H1 (cell line): ENCODE measurements at regions not wholly inside any gene's neighbourhood (a gene's known extent, or its start where the extent isn't known, plus 50 kb on each side); places are given as distances from the start of the nearest gene placed in this dataset.

ENCODE experiments used
- CTCF ChIA-PET: fragments of 300-600 bp; sonication (Branson Sonifier 250); formaldehyde crosslinking; loops from one replicate; lab custom pipeline; 2021; ENCODE audit not compliant: partially characterized antibody; lab: Charles Lee
- POLR2A ChIA-PET: fragments of 300-600 bp; sonication (Branson Sonifier 250); formaldehyde crosslinking; loops from one replicate; lab custom pipeline; 2021; ENCODE audit warnings: inconsistent platforms; ENCODE audit not compliant: partially characterized antibody; lab: Charles Lee
- DNase-seq, 2 experiments: peaks; one replicate each; pipeline versions ENCODE4 v3.0.0 to v3.0.0-alpha.2; 2010 to 2022; ENCODE audit warnings: low spot score in 2 of 2, low read depth in 1 of 2, mixed read lengths in 1 of 2
- FAIRE-seq: peaks from 2 replicates; lab custom pipeline; 2011; peaks lifted over from hg19 to GRCh38; lab: Jason Lieb, UNC
- H2AFZ ChIP-seq: 2 replicates; pipeline ENCODE4 v1.8.1; 2012; ENCODE audit warnings: low read length, inconsistent platforms
- H2AK5ac ChIP-seq: 2 replicates; pipeline ENCODE4 v1.6.1; 2013; ENCODE audit warnings: low read depth, low read length
- H2BK120ac ChIP-seq: replicated peaks from 2 replicates; pipeline ENCODE3; 2013; ENCODE audit warnings: low read depth, low read length, inconsistent platforms
- H2BK12ac ChIP-seq: 2 replicates; pipeline ENCODE4 v1.6.1; 2013; ENCODE audit warnings: low read depth, low read length
- H2BK15ac ChIP-seq: 2 replicates; pipeline ENCODE4 v1.6.1; 2013; ENCODE audit warnings: low read length
- H2BK20ac ChIP-seq: 2 replicates; pipeline ENCODE4 v1.6.1; 2013; ENCODE audit warnings: low read length
- H2BK5ac ChIP-seq: 2 replicates; pipeline ENCODE4 v1.6.1; 2013; ENCODE audit warnings: low read depth, low read length
- H3K14ac ChIP-seq: 2 replicates; pipeline ENCODE4 v1.6.1; 2013; ENCODE audit warnings: inconsistent platforms; ENCODE audit not compliant: insufficient read length
- H3K18ac ChIP-seq: 2 replicates; pipeline ENCODE4 v1.6.1; 2013; ENCODE audit warnings: low read length; ENCODE audit errors: extremely low read depth
- H3K23ac ChIP-seq: 2 replicates; pipeline ENCODE4 v1.6.1; 2013; ENCODE audit warnings: inconsistent platforms; ENCODE audit not compliant: insufficient read length
- H3K23me2 ChIP-seq: 2 replicates; pipeline ENCODE4 v1.6.1; 2013; ENCODE audit warnings: low read depth, low read length
- H3K27ac ChIP-seq: 2 replicates; pipeline ENCODE4 v1.6.1; 2011; ENCODE audit warnings: low read depth, low read length, inconsistent platforms
- H3K27me3 ChIP-seq, 4 experiments: replicated peaks in 1 of 4; 1 replicate in 1 of 4; 2 replicates in 3 of 4; pipeline versions ENCODE4 v1.6.1 to v1.8.1; 2011 to 2013; ENCODE audit warnings: low read length in 3 of 4, mild to moderate bottlenecking in 3 of 4, inconsistent platforms in 2 of 4, mixed read lengths in 2 of 4, moderate library complexity in 1 of 4; ENCODE audit not compliant: control insufficient read depth in 3 of 4, insufficient read depth in 3 of 4; ENCODE audit errors: extremely low read depth in 1 of 4
- H3K36me3 ChIP-seq, 4 experiments: 2 replicates each; pipeline versions ENCODE4 v1.6.1 to v1.8.1; 2011 to 2013; ENCODE audit warnings: mild to moderate bottlenecking in 4 of 4, low read length in 3 of 4, moderate library complexity in 2 of 4, control low read depth in 1 of 4, inconsistent platforms in 1 of 4; ENCODE audit not compliant: insufficient read depth in 4 of 4, control insufficient read depth in 2 of 4
- H3K4ac ChIP-seq: replicated peaks from 2 replicates; pipeline ENCODE3; 2013; ENCODE audit warnings: low read length, low read depth, mixed read lengths, inconsistent platforms; ENCODE audit not compliant: insufficient read length
- H3K4me1 ChIP-seq, 4 experiments: replicated peaks in 1 of 4; 1 replicate in 1 of 4; 2 replicates in 3 of 4; pipeline versions ENCODE4 v1.6.1 to v1.8.1; 2011 to 2013; ENCODE audit warnings: low read length in 3 of 4, inconsistent platforms in 2 of 4, mixed read lengths in 1 of 4; ENCODE audit not compliant: insufficient read depth in 4 of 4, control insufficient read depth in 3 of 4
- H3K4me2 ChIP-seq, 2 experiments: 2 replicates each; pipeline versions ENCODE4 v1.6.1 to v1.8.1; 2011 to 2013; ENCODE audit warnings: low read depth in 2 of 2, low read length in 2 of 2, control low read depth in 1 of 2, inconsistent platforms in 1 of 2, mild to moderate bottlenecking in 1 of 2; ENCODE audit not compliant: insufficient read depth in 1 of 2
- H3K4me3 ChIP-seq, 4 experiments: fragments of 200-600, 300-600 bp in 1 of 4; sonication (generic), shearing (Covaris generic), sonication (Bioruptor Twin) in 1 of 4; 2 replicates each; pipeline versions ENCODE4 v1.5.1 to v1.8.1; 2011 to 2016; ENCODE audit warnings: low read length in 4 of 4, low read depth in 3 of 4, control low read depth in 2 of 4, inconsistent platforms in 2 of 4, mild to moderate bottlenecking in 2 of 4, mixed read lengths in 1 of 4, moderate library complexity in 1 of 4; ENCODE audit not compliant: insufficient read depth in 2 of 4; ENCODE audit errors: extremely low read depth in 1 of 4
- H3K56ac ChIP-seq: replicated peaks from 2 replicates; pipeline ENCODE3; 2013; ENCODE audit warnings: low read depth, mild to moderate bottlenecking, mixed read lengths, low read length, inconsistent platforms; ENCODE audit not compliant: insufficient read length
- H3K79me1 ChIP-seq: 2 replicates; pipeline ENCODE4 v1.6.1; 2013; ENCODE audit warnings: low read depth, low read length, control low read depth
- H3K79me2 ChIP-seq, 2 experiments: 2 replicates each; pipeline versions ENCODE4 v1.6.1 to v1.8.1; 2012 to 2013; ENCODE audit warnings: low read length in 2 of 2, mild to moderate bottlenecking in 2 of 2, inconsistent platforms in 1 of 2; ENCODE audit not compliant: insufficient read depth in 2 of 2, control insufficient read depth in 1 of 2
- H3K9ac ChIP-seq, 4 experiments: replicated peaks in 1 of 4; 1 replicate in 1 of 4; 2 replicates in 3 of 4; pipeline versions ENCODE4 v1.6.1 to v1.8.1; 2011 to 2013; ENCODE audit warnings: low read depth in 3 of 4, low read length in 3 of 4, control low read depth in 2 of 4, mild to moderate bottlenecking in 2 of 4, moderate library complexity in 2 of 4, inconsistent platforms in 1 of 4; ENCODE audit errors: extremely low read depth in 1 of 4
- H3K9me3 ChIP-seq, 2 experiments: 2 replicates each; pipeline versions ENCODE4 v1.6.1 to v1.8.1; 2012 to 2013; ENCODE audit warnings: mild to moderate bottlenecking in 2 of 2, moderate library complexity in 2 of 2, control low read depth in 1 of 2, inconsistent platforms in 1 of 2, low read depth in 1 of 2, low read length in 1 of 2, mixed read lengths in 1 of 2; ENCODE audit not compliant: insufficient read depth in 2 of 2
- H4K20me1 ChIP-seq, 2 experiments: replicated peaks in 1 of 2; 2 replicates each; pipeline versions ENCODE3 to v1.8.1; 2011 to 2013; ENCODE audit warnings: inconsistent platforms in 2 of 2, low read length in 2 of 2, mild to moderate bottlenecking in 1 of 2; ENCODE audit not compliant: insufficient read depth in 2 of 2, control insufficient read depth in 1 of 2
- H4K5ac ChIP-seq: 2 replicates; pipeline ENCODE4 v1.6.1; 2013; ENCODE audit warnings: low read length, low read depth, mixed read lengths, inconsistent platforms; ENCODE audit not compliant: insufficient read length
- H4K8ac ChIP-seq: 2 replicates; pipeline ENCODE4 v1.8.0; 2013; ENCODE audit warnings: mild to moderate bottlenecking, moderate library complexity, low read length, inconsistent platforms; ENCODE audit not compliant: insufficient read depth; ENCODE audit errors: extremely low read depth
- H4K91ac ChIP-seq: replicated peaks from 2 replicates; pipeline ENCODE3; 2013; ENCODE audit warnings: low read length, mixed read lengths, inconsistent platforms; ENCODE audit not compliant: insufficient read length
- CBX5 ChIP-seq: fragments of 300-800, 300-1000 bp; sonication (generic); IDR thresholded peaks from 2 replicates; pipeline ENCODE4 v1.7.1; 2016; ENCODE audit warnings: antibody characterized with exemption, low read length, low read depth
- NRF1 ChIP-seq: IDR thresholded peaks from 2 replicates; pipeline ENCODE4 v1.6.1; 2011; ENCODE audit warnings: mild to moderate bottlenecking, low read depth, low read length, improper control_type of control experiment
- PHF8 ChIP-seq: fragments of 200-600 bp; sonication (generic); conservative IDR thresholded peaks from 2 replicates; pipeline ENCODE4 v1.7.1; 2012; ENCODE audit warnings: low read depth, mild to moderate bottlenecking, inconsistent platforms, low read length, moderate library complexity
- POLR2A ChIP-seq, 2 experiments: IDR thresholded peaks; 1 replicate in 1 of 2; 2 replicates in 1 of 2; pipeline ENCODE4 v1.6.1; 2011; ENCODE audit warnings: low read depth in 2 of 2, low read length in 2 of 2, mild to moderate bottlenecking in 2 of 2; ENCODE audit errors: control extremely low read depth in 1 of 2
- SP4 ChIP-seq: IDR thresholded peaks from 2 replicates; pipeline ENCODE4 v1.6.1; 2012; ENCODE audit warnings: low read length, inconsistent platforms
- TAF7 ChIP-seq: optimal IDR thresholded peaks from 2 replicates; pipeline ENCODE3; 2011; ENCODE audit warnings: low read depth, mild to moderate bottlenecking, inconsistent platforms, low read length, moderate library complexity, borderline replicate concordance
- WGBS, 2 experiments: shearing (Covaris generic) in 1 of 2; methylation state at CpG; one replicate each; pipeline versions ENCODE4 v1.1.6 to v1.1.7; 2013 to 2015; ENCODE audit warnings: low lambda C conversion rate in 2 of 2, mixed read lengths in 2 of 2, inconsistent platforms in 1 of 2, low coverage in 1 of 2, missing lambda C conversion rate in 1 of 2; ENCODE audit not compliant: insufficient replicate concordance in 2 of 2, insufficient coverage in 1 of 2, insufficient read length in 1 of 2; ENCODE audit errors: extremely low coverage in 1 of 2, missing lambda C conversion rate in 1 of 2; 5-methylcytosine and 5-hydroxymethylcytosine counted together

- H3K4me2 ChIP-seq, result no peak overlapping the region
- no peak for TF ChIP-seq PHF8
- TF ChIP-seq CBX5, result no peak
- no peak for TF ChIP-seq SP4
- TF ChIP-seq NRF1, result no peak
- TF ChIP-seq TAF7, result no peak
- no peak for TF ChIP-seq POLR2A (IDR thresholded peaks at IDR 0.05; ENCODE audit: control extremely low read depth in 1 of 2, low read depth in 2 of 2, low read length in 2 of 2)
- H4K20me1 ChIP-seq, result no peaks in the 10 kb centered on the region
- no peak overlapping the region for H2AFZ ChIP-seq
- no peak overlapping the region for H2BK5ac ChIP-seq
- no peak overlapping the region for H2BK12ac ChIP-seq
- no peak overlapping the region for H3K27ac ChIP-seq
- no peak overlapping the region for H4K91ac ChIP-seq
- no peaks in the 10 kb centered on the region for H3K36me3 ChIP-seq
- no peaks in the 10 kb centered on the region for H3K4me1 ChIP-seq
- no peak for FAIRE-seq
- H2BK20ac ChIP-seq, result no peak overlapping the region
- H3K27me3 ChIP-seq, result no peaks in the 10 kb centered on the region
- 95% methylated on average over 11 of the region's 11 CpGs; no CpG with 5 or more reads in 1 of the 2 experiments for WGBS, 2 experiments
- no peak overlapping the region for H2AK5ac ChIP-seq
- no peak overlapping the region for H3K4ac ChIP-seq
- H3K79me1 ChIP-seq, result no peaks in the 10 kb centered on the region
- no peak overlapping the region for H3K56ac ChIP-seq
- ChIA-PET CTCF (no interaction called here), POLR2A (no interaction called here)
- H2BK15ac ChIP-seq, result no peak overlapping the region
- H3K79me2 ChIP-seq, result no peaks in the 10 kb centered on the region
- no peak overlapping the region for H4K5ac ChIP-seq
- H3K9me3 ChIP-seq, result no peaks in the 10 kb centered on the region
- DNase-seq, result no peak
- H3K23me2 ChIP-seq, result no peaks in the 10 kb centered on the region
- no peak overlapping the region for H3K4me3 ChIP-seq
- no peak overlapping the region for H3K14ac ChIP-seq
- H4K8ac ChIP-seq, result no peak overlapping the region
- no peak overlapping the region for H3K23ac ChIP-seq
- H3K18ac ChIP-seq, result no peak overlapping the region
- no peak overlapping the region for H2BK120ac ChIP-seq
- no peak overlapping the region for H3K9ac ChIP-seq
These were observed 502.7 kb downstream of the NR2F1-AS1 start for GRCh38 chr5:93078082-93079038.
